ENCODE measurements at regions not wholly inside any gene's neighbourhood (a gene's known extent, or its start where the extent isn't known, plus 50 kb on each side); places are given as distances from the start of the nearest gene placed in this dataset.

GRCh38 chr12:58190618-58191017, 249.3 kb downstream of the ATP23 start:
- TF ChIP-seq CTCF (conservative IDR thresholded peaks at IDR 0.05; ENCODE audit: low read depth, low read length) (no peak), EZH2phosphoT487 (IDR thresholded peaks at IDR 0.05; ENCODE audit: borderline replicate concordance, low read length) (no peak)
